ENCODE measurements at regions not wholly inside any gene's neighbourhood (a gene's known extent, or its start where the extent isn't known, plus 50 kb on each side); places are given as distances from the start of the nearest gene placed in this dataset.
"Not testable (repeated sequence)": the region's sequence is repeated elsewhere in the genome, so short reads cannot be mapped to it uniquely, and the experiment has no call there.

GRCh38 chrX:3476973-3477372, 130.5 kb upstream of the MXRA5 start:
- no peak for DNase-seq
- H3K36me3 ChIP-seq: no peaks in the 10 kb centered on the region
- no peaks in the 10 kb centered on the region for H3K4me1 ChIP-seq
- TF ChIP-seq, protein P1, sequence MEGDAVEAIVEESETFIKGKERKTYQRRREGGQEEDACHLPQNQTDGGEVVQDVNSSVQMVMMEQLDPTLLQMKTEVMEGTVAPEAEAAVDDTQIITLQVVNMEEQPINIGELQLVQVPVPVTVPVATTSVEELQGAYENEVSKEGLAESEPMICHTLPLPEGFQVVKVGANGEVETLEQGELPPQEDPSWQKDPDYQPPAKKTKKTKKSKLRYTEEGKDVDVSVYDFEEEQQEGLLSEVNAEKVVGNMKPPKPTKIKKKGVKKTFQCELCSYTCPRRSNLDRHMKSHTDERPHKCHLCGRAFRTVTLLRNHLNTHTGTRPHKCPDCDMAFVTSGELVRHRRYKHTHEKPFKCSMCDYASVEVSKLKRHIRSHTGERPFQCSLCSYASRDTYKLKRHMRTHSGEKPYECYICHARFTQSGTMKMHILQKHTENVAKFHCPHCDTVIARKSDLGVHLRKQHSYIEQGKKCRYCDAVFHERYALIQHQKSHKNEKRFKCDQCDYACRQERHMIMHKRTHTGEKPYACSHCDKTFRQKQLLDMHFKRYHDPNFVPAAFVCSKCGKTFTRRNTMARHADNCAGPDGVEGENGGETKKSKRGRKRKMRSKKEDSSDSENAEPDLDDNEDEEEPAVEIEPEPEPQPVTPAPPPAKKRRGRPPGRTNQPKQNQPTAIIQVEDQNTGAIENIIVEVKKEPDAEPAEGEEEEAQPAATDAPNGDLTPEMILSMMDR (IDR thresholded peaks at IDR 0.05): no peak
- H3K27ac ChIP-seq: no peak overlapping the region
- no peak overlapping the region for H3K9ac ChIP-seq (ENCODE audit: low read depth in 2 of 2, low read length in 2 of 2)
- H3K27me3 ChIP-seq: no peaks in the 10 kb centered on the region
- intact Hi-C loops (cut with DNase I): no loop called here
- no peak overlapping the region for H3K4me3 ChIP-seq
- H3K9me3 ChIP-seq: no peaks in the 10 kb centered on the region

- H3K27me3 ChIP-seq; H3K36me3 ChIP-seq; DNase-seq; intact Hi-C loops (cut with DNase I); H3K27ac ChIP-seq; H3K4me1 ChIP-seq; H3K4me3 ChIP-seq; H3K9me3 ChIP-seq; H3K9ac ChIP-seq (ENCODE audit: low read depth in 2 of 2, low read length in 2 of 2): not testable (repeated sequence)
Observed at GRCh38 chrX:3470211-3470679, 123.8 kb upstream of the MXRA5 start.

- TF ChIP-seq, protein P1 (IDR thresholded peaks at IDR 0.05): no peak
- Histone ChIP-seq H3K9me3 (no peaks in the 10 kb centered on the region), H3K4me1 (no peaks in the 10 kb centered on the region), H3K27me3 (no peaks in the 10 kb centered on the region), H3K36me3 (no peaks in the 10 kb centered on the region), H3K4me3 (no peak overlapping the region), H3K27ac (no peak overlapping the region), H3K9ac (ENCODE audit: low read depth in 2 of 2, low read length in 2 of 2) (no peak overlapping the region)
- no peak for DNase-seq
- intact Hi-C loops (cut with DNase I): no loop called here
Observed at GRCh38 chrX:3468031-3468430, 121.6 kb upstream of the MXRA5 start.

DNA sequence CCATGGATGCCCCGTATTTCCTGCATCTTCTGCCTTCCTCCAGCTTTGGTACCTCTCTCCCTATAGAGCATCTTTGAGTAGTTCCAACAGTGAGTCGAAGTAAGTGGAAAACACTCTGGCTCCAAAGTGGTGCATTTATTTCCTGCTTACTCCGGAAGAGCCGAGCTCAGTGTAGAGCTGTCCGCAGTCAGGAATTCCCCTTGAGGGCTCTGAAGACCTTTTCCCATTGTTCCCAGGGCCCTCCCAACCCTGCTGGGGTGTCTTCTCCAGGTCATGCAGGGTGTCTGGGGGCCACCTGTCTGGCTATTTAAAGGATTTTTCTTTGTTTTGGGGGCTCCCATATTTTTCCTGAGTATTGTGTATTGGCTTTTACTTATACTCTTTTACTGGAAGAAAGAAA, 118.6 kb upstream of the MXRA5 start:
- intact Hi-C loops (cut with DNase I): no loop called here
- no peak for DNase-seq
- H3K36me3 ChIP-seq: no peaks in the 10 kb centered on the region
- H3K4me1 ChIP-seq: no peaks in the 10 kb centered on the region
- no peaks in the 10 kb centered on the region for H3K27me3 ChIP-seq
- H3K4me3 ChIP-seq: no peak overlapping the region
- H3K9me3 ChIP-seq: no peaks in the 10 kb centered on the region
- TF ChIP-seq, protein P1 (IDR thresholded peaks at IDR 0.05): no peak
- no peak overlapping the region for H3K9ac ChIP-seq (ENCODE audit: low read depth in 2 of 2, low read length in 2 of 2)
- no peak overlapping the region for H3K27ac ChIP-seq

GRCh38 chrX:3462166-3462508, 115.7 kb upstream of the MXRA5 start:
- no peak overlapping the region for H3K9ac ChIP-seq (ENCODE audit: low read depth in 2 of 2, low read length in 2 of 2)
- H3K4me3 ChIP-seq: no peak overlapping the region
- H3K9me3 ChIP-seq: no peaks in the 10 kb centered on the region
- H3K27me3 ChIP-seq: no peaks in the 10 kb centered on the region
- intact Hi-C loops (cut with DNase I): no loop called here
- no peaks in the 10 kb centered on the region for H3K36me3 ChIP-seq
- no peak for DNase-seq
- no peaks in the 10 kb centered on the region for H3K4me1 ChIP-seq
- H3K27ac ChIP-seq: no peak overlapping the region
- TF ChIP-seq, protein P1 (IDR thresholded peaks at IDR 0.05): no peak

DNA sequence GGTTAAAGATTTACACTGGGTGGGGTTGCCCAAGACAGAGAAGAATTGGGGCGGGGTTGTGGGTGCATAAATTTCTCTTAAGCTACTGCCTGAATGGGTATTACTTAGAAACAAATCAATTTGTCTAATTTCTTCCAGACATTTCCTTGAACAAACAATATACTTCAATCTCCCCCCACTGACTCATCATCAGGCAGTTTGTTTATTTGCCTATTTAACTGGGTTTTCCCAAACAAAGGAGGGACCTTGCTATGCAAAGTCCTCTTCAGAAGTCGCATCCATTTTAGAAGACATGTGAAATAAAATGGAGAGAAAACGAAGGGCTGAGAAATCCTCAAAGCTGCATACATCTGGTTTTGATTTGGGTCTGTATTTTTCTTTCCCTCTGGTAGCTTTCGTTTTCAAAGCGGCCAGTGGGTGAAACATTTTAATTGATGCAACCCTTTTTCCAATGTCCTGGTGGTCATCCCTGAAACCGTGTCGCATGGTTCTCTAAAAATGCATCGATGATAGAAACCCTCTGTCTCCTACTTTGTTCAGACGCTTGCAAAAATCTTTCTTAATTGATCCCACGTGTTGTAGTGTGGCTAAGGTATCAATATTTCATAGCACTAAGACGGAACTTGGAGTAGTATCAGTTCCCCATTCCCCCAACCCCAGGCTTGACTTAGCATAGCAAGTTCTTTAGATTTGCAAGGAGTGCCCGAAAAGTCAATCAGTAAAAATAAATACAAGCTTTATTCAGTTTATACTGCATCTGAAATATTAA, 115.1 kb upstream of the MXRA5 start:
- Histone ChIP-seq H3K27ac (no peak overlapping the region), H3K9me3 (no peaks in the 10 kb centered on the region), H3K36me3 (no peaks in the 10 kb centered on the region), H3K9ac (ENCODE audit: low read depth in 2 of 2, low read length in 2 of 2) (no peak overlapping the region), H3K27me3 (no peaks in the 10 kb centered on the region), H3K4me3 (no peak overlapping the region), H3K4me1 (no peaks in the 10 kb centered on the region)
- no peak for DNase-seq
- intact Hi-C loops (cut with DNase I): no loop called here
- TF ChIP-seq, protein P1 (IDR thresholded peaks at IDR 0.05): no peak
